ENCODE measurements at regions not wholly inside any gene's neighbourhood (a gene's known extent, or its start where the extent isn't known, plus 50 kb on each side); places are given as distances from the start of the nearest gene placed in this dataset.

GRCh38 chr1:234713440-234713839 is 103.5 kb upstream of the IRF2BP2 start:
- TF ChIP-seq POLR2AphosphoS5 (IDR thresholded peaks at IDR 0.05; ENCODE audit: low read depth, low read length) (no peak), TAF1 (IDR thresholded peaks at IDR 0.05; ENCODE audit: borderline replicate concordance, low read depth, low read length) (no peak)
